ENCODE measurements at regions not wholly inside any gene's neighbourhood (a gene's known extent, or its start where the extent isn't known, plus 50 kb on each side); places are given as distances from the start of the nearest gene placed in this dataset.

DNA sequence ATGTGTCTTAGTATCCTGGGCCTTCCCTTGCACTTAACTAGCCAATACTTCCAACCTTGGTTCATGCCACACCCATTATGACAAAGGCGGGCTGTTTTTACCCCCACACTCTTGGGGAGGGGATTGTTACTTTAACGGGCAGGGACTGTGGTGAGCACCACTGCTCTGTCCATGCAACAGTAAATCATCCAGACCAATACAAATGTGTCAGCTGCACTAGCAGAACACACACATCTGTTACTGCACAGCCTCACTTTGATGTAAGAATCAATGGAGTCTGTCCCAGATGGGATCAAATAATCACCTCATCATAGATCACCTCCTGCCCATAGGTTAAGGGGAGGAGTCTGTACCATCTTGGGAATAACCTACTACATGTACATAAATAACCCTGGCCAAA is 58.1 kb downstream of the NPAP1 start:
- no peak overlapping the region for H3K27ac ChIP-seq (ENCODE audit: insufficient read depth, low read depth, low read length, poor library complexity, severe bottlenecking)
- H3K36me3 ChIP-seq (ENCODE audit: control insufficient read depth, insufficient read depth, low read length), result no peaks in the 10 kb centered on the region
- H3K9me3 ChIP-seq (ENCODE audit: control insufficient read depth, low read length), result no peaks in the 10 kb centered on the region
- H3K4me1 ChIP-seq (ENCODE audit: control insufficient read depth, insufficient read depth, low read length), result no peaks in the 10 kb centered on the region
- WGBS, 2 experiments, result 81 to 83% methylated on average over 2 of the region's 2 CpGs
- H3K4me3 ChIP-seq (ENCODE audit: insufficient read depth, low read depth, low read length), result no peak overlapping the region
- no peaks in the 10 kb centered on the region for H3K27me3 ChIP-seq (ENCODE audit: control insufficient read depth, insufficient read depth, low read length, poor library complexity, severe bottlenecking)

DNA sequence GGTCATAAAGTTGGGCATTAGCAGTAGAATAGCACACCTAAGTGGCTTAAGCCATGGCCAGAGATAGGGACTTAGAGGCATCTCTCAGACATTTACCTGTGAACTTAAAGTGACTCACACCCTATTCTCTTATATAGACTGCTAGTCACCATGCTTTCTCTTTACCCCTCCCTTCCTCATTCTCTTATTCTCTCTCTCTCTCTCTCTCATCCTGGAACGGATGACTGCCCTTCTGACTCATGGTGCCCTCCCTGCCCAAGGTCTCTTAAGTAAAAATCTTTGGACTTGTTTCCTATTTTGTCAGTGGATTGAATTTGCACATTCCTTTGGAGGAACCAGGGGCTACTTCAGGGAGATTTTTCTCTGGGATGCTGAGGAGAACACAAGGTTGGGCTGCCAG is 58.8 kb downstream of the NPAP1 start:
- no peaks in the 10 kb centered on the region for H3K9me3 ChIP-seq (ENCODE audit: control insufficient read depth, low read length)
- H3K4me3 ChIP-seq (ENCODE audit: insufficient read depth, low read depth, low read length), result no peak overlapping the region
- no peaks in the 10 kb centered on the region for H3K36me3 ChIP-seq (ENCODE audit: control insufficient read depth, insufficient read depth, low read length)
- H3K27ac ChIP-seq (ENCODE audit: insufficient read depth, low read depth, low read length, poor library complexity, severe bottlenecking), result no peak overlapping the region
- no peaks in the 10 kb centered on the region for H3K27me3 ChIP-seq (ENCODE audit: control insufficient read depth, insufficient read depth, low read length, poor library complexity, severe bottlenecking)
- no peaks in the 10 kb centered on the region for H3K4me1 ChIP-seq (ENCODE audit: control insufficient read depth, insufficient read depth, low read length)
- 50 to 67% methylated on average over 1 of the region's 1 CpG for WGBS, 2 experiments

DNA sequence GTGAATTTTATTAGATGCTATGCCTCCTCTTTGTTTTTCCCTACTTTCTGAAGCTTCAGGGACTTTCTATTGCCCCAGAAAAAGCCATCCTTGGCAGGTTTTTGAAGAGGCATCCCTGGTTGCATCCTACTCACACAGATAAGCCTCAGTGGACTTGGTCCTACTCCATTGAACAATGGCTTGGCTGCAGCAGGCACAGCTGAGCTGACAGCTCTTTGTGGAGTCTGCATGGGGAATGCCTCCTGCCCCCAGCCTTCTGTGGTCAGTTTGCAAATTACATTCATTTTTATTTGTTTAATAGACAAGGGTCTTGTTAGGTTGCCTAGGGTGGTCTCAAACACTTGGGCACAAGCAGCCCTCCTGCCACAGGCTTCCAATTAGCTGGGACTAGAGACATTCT is 69.7 kb downstream of the NPAP1 start:
- no peaks in the 10 kb centered on the region for H3K36me3 ChIP-seq (ENCODE audit: control insufficient read depth, insufficient read depth, low read length)
- no peaks in the 10 kb centered on the region for H3K9me3 ChIP-seq (ENCODE audit: control insufficient read depth, low read length)
- H3K4me1 ChIP-seq (ENCODE audit: control insufficient read depth, insufficient read depth, low read length), result no peaks in the 10 kb centered on the region
- H3K27me3 ChIP-seq (ENCODE audit: control insufficient read depth, insufficient read depth, low read length, poor library complexity, severe bottlenecking), result no peaks in the 10 kb centered on the region
- no peak overlapping the region for H3K27ac ChIP-seq (ENCODE audit: insufficient read depth, low read depth, low read length, poor library complexity, severe bottlenecking)
- H3K4me3 ChIP-seq (ENCODE audit: insufficient read depth, low read depth, low read length), result no peak overlapping the region

DNA sequence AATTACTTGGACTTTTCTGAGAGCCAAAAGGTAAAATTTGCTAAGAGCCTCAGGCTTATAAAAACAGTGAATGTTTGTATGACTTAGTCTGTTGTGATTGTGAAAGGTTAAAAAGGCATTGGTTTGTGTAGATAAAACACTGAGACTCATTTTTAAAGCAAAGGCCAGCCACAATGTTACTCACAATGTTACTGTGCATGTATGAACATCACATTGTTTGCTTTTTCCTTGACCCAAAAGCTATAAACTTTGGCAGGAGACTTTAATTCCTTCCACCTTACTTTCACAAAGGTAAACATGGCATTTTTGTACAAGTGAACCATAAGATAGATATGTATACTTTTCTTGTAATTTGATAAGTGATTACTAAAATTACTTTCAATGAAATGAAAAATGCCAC is 70.5 kb downstream of the NPAP1 start:
- no peak overlapping the region for H3K27ac ChIP-seq (ENCODE audit: insufficient read depth, low read depth, low read length, poor library complexity, severe bottlenecking)
- no peak overlapping the region for H3K4me3 ChIP-seq (ENCODE audit: insufficient read depth, low read depth, low read length)
- H3K9me3 ChIP-seq (ENCODE audit: control insufficient read depth, low read length), result no peaks in the 10 kb centered on the region
- H3K36me3 ChIP-seq (ENCODE audit: control insufficient read depth, insufficient read depth, low read length), result no peaks in the 10 kb centered on the region
- H3K27me3 ChIP-seq (ENCODE audit: control insufficient read depth, insufficient read depth, low read length, poor library complexity, severe bottlenecking), result no peaks in the 10 kb centered on the region
- H3K4me1 ChIP-seq (ENCODE audit: control insufficient read depth, insufficient read depth, low read length), result no peaks in the 10 kb centered on the region

DNA sequence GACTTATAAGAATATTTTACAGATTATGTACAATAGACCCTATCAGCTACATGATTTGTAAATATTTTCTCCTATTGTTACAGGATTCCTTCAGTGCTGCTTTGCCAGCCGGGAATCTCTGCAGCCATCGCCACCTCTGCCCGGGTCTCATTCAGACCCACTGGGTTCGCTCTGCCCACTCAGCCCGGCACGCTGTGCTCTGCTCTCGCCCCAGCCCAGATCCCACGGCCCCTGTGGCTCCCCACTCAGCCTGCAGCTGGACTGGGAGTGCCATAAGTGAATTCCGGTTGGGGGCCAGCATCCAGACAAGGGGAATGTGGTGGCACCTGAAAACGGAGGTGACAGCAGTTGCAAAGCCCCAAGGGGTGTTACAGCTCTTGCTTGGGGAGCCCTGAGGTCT is 71.8 kb downstream of the NPAP1 start:
- Histone ChIP-seq H3K4me1 (ENCODE audit: control insufficient read depth, insufficient read depth, low read length) (no peaks in the 10 kb centered on the region), H3K27me3 (ENCODE audit: control insufficient read depth, insufficient read depth, low read length, poor library complexity, severe bottlenecking) (no peaks in the 10 kb centered on the region), H3K36me3 (ENCODE audit: control insufficient read depth, insufficient read depth, low read length) (no peaks in the 10 kb centered on the region), H3K9me3 (ENCODE audit: control insufficient read depth, low read length) (no peaks in the 10 kb centered on the region), H3K27ac (ENCODE audit: insufficient read depth, low read depth, low read length, poor library complexity, severe bottlenecking) (no peak overlapping the region), H3K4me3 (ENCODE audit: insufficient read depth, low read depth, low read length) (no peak overlapping the region)
- 86 to 89% methylated on average over 10 of the region's 10 CpGs for WGBS, 2 experiments

DNA sequence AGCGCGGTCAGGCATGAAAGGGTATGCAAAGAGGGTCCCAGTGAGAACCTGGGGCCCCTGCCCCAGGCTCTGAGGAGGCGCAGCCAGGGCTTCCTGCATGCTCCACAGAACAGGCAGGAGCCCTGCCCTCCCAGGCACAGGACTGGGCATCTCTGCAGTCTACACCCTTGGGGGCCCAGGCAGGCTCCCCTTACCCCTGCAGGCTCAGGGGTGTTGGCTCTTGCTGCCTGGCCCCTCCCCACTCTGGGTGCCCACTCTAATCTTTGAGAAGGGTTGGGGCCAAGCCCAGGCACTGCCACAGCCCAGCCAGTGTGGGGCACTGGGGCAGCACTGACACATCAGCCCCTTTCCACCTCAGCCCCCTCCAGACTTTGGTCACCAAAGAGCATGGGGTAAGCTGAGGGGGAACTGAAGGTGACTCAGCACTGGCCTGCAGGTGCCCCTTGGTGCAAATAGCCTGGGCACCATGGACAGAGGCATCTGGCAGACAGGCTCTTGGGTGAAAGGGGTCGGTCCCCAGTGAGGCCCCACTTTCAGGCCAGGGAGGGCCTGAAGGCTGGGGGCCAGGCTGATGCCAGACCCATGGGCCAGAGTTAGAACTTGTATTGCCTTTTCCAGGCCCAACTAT is 73.4 kb downstream of the NPAP1 start:
- WGBS, 2 experiments, result 88 to 91% methylated on average over 4 of the region's 4 CpGs
- H3K9me3 ChIP-seq (ENCODE audit: control insufficient read depth, low read length), result no peaks in the 10 kb centered on the region

DNA sequence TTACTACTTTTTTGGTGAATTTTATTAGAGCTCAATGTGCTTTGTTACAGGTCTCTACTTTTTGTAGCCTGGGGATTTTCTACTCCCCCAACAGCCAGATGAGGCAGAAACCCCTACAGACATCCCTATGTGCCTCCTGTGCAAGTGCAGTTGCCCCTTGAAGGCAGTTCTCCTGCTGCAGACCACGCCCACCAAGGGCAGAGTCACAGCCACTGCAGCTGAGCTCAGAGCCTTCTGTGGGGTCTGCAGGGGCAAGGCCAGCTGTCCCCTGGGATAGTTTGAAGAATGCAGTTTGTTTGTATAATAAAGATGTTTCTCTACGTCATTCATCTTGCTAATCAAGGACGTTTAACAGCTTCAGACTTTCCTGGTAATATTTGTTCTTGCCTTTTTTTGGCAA is 76.8 kb downstream of the NPAP1 start:
- Histone ChIP-seq H3K4me1 (ENCODE audit: control insufficient read depth, insufficient read depth, low read length) (no peaks in the 10 kb centered on the region), H3K36me3 (ENCODE audit: control insufficient read depth, insufficient read depth, low read length) (no peaks in the 10 kb centered on the region), H3K27me3 (ENCODE audit: control insufficient read depth, insufficient read depth, low read length, poor library complexity, severe bottlenecking) (no peaks in the 10 kb centered on the region), H3K27ac (ENCODE audit: insufficient read depth, low read depth, low read length, poor library complexity, severe bottlenecking) (no peak overlapping the region), H3K9me3 (ENCODE audit: control insufficient read depth, low read length) (no peaks in the 10 kb centered on the region), H3K4me3 (ENCODE audit: insufficient read depth, low read depth, low read length) (no peak overlapping the region)
- 44 to 46% methylated on average over 3 of the region's 3 CpGs for WGBS, 2 experiments

More for the DNA sequence above, 73.4 kb downstream of the NPAP1 start:
- no peak overlapping the region for H3K27ac ChIP-seq (ENCODE audit: insufficient read depth, low read depth, low read length, poor library complexity, severe bottlenecking)
- H3K4me1 ChIP-seq (ENCODE audit: control insufficient read depth, insufficient read depth, low read length), result no peaks in the 10 kb centered on the region
- H3K36me3 ChIP-seq (ENCODE audit: control insufficient read depth, insufficient read depth, low read length), result no peaks in the 10 kb centered on the region
- H3K27me3 ChIP-seq (ENCODE audit: control insufficient read depth, insufficient read depth, low read length, poor library complexity, severe bottlenecking), result no peaks in the 10 kb centered on the region
- no peak overlapping the region for H3K4me3 ChIP-seq (ENCODE audit: insufficient read depth, low read depth, low read length)

DNA sequence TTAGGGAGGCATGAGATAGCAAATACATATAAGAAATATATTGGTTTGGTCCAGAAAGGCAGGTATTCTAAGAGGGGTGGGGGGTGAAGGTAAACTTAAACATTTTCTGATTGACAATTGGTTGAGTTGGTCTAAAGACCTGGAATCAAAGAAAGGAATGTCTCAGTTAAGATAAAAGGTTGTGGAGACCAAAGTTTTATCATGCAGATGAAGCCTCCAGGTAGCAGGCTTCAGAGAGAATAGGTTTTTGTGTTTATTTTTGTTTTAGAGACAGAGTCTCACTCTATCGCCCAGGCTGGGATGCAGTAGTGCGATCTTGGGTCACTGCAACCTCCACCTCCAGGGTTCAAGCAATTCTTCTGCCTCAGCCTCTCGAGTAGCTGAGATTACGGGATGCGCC is 80.5 kb downstream of the NPAP1 start:
- Histone ChIP-seq H3K9me3 (ENCODE audit: control insufficient read depth, low read length) (no peaks in the 10 kb centered on the region), H3K4me3 (ENCODE audit: insufficient read depth, low read depth, low read length) (no peak overlapping the region), H3K27me3 (ENCODE audit: control insufficient read depth, insufficient read depth, low read length, poor library complexity, severe bottlenecking) (no peaks in the 10 kb centered on the region), H3K27ac (ENCODE audit: insufficient read depth, low read depth, low read length, poor library complexity, severe bottlenecking) (no peak overlapping the region), H3K36me3 (ENCODE audit: control insufficient read depth, insufficient read depth, low read length) (no peaks in the 10 kb centered on the region), H3K4me1 (ENCODE audit: control insufficient read depth, insufficient read depth, low read length) (no peaks in the 10 kb centered on the region)
- WGBS, 2 experiments, result 73 to 77% methylated on average over 5 of the region's 5 CpGs

DNA sequence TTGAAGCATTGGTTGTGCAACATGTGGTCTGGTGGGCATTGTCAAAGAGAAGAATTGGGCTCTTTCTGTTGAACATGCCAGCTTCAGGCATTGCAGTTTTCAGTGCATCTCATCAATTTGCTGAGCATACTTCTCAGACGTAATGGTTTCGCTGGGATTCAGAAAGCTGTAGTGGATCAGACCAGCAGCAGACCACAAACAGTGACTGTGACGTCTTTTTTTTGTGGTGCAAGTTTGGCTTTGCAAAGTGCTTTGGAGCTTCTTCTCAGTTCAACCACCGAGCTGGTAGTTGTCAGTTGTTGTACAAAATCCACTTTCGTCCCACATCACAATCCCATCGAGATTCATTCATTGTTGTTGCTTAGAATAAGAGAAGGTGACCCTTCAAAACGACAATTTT is 84.5 kb downstream of the NPAP1 start:
- Histone ChIP-seq H3K9me3 (ENCODE audit: control insufficient read depth, low read length) (no peaks in the 10 kb centered on the region), H3K36me3 (ENCODE audit: control insufficient read depth, insufficient read depth, low read length) (no peaks in the 10 kb centered on the region), H3K4me1 (ENCODE audit: control insufficient read depth, insufficient read depth, low read length) (no peaks in the 10 kb centered on the region), H3K27ac (ENCODE audit: insufficient read depth, low read depth, low read length, poor library complexity, severe bottlenecking) (no peak overlapping the region), H3K27me3 (ENCODE audit: control insufficient read depth, insufficient read depth, low read length, poor library complexity, severe bottlenecking) (no peaks in the 10 kb centered on the region), H3K4me3 (ENCODE audit: insufficient read depth, low read depth, low read length) (no peak overlapping the region)
- WGBS, 2 experiments, result 85 to 87% methylated on average over 7 of the region's 7 CpGs

DNA sequence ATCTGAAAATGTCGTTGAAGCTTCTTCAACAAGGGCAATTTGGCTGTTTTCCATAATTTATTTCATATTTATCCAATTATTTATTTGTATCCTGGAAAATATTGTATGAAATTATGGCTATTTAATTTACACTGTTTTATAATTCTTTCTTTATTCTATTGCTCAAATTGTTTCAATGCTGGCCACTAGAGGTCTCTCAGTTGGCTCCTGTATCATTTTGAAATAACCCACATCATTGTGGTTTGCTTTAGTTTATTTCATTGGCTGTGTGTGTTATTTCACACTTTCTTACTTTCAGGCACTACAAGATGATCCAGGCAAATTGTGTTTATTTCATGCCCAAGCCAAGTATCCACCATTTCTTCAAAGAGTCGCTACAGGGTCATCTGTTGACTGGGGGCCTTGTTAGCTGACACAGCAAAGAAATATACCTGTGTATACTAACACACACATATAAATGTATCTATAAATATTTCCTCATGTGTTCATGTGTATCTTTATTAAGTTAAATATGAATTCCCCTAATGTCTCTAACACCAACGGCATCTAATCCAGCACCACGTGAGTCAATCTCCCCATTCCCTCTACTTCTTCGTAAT is 86.2 kb downstream of the NPAP1 start:
- Histone ChIP-seq H3K27me3 (ENCODE audit: control insufficient read depth, insufficient read depth, low read length, poor library complexity, severe bottlenecking) (no peaks in the 10 kb centered on the region), H3K27ac (ENCODE audit: insufficient read depth, low read depth, low read length, poor library complexity, severe bottlenecking) (no peak overlapping the region), H3K36me3 (ENCODE audit: control insufficient read depth, insufficient read depth, low read length) (no peaks in the 10 kb centered on the region), H3K4me3 (ENCODE audit: insufficient read depth, low read depth, low read length) (no peak overlapping the region), H3K4me1 (ENCODE audit: control insufficient read depth, insufficient read depth, low read length) (no peaks in the 10 kb centered on the region), H3K9me3 (ENCODE audit: control insufficient read depth, low read length) (no peaks in the 10 kb centered on the region)
- 80 to 82% methylated on average over 4 of the region's 5 CpGs for WGBS, 2 experiments

DNA sequence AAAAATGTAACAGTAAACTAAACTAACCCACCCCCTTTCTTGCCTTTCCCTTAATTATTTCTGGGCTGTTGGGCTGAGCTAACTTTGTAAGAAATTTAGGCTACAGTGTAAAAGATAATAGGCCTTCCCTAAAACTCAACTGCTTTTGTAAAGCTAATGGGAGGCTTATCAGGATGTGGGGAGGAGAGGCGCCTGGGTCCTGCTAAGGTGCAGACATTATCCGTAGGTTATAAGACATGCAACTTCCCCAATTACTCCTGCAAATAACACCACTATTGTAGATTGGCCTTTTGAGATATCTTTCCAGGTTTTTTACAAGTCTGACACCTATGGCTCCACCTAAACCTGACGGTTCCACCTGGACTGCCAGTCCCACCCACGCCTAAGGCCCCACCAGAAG is 88.3 kb downstream of the NPAP1 start:
- H3K27ac ChIP-seq (ENCODE audit: insufficient read depth, low read depth, low read length, poor library complexity, severe bottlenecking), result no peak overlapping the region
- no peaks in the 10 kb centered on the region for H3K36me3 ChIP-seq (ENCODE audit: control insufficient read depth, insufficient read depth, low read length)
- no peaks in the 10 kb centered on the region for H3K27me3 ChIP-seq (ENCODE audit: control insufficient read depth, insufficient read depth, low read length, poor library complexity, severe bottlenecking)
- no peak overlapping the region for H3K4me3 ChIP-seq (ENCODE audit: insufficient read depth, low read depth, low read length)
- no peaks in the 10 kb centered on the region for H3K4me1 ChIP-seq (ENCODE audit: control insufficient read depth, insufficient read depth, low read length)
- 62 to 72% methylated on average over 4 of the region's 4 CpGs for whole genome bisulfite sequencing, 2 experiments
- H3K9me3 ChIP-seq (ENCODE audit: control insufficient read depth, low read length), result no peaks in the 10 kb centered on the region
